SK-N-SH (cell line): ENCODE measurements at regions not wholly inside any gene's neighbourhood (a gene's known extent, or its start where the extent isn't known, plus 50 kb on each side); places are given as distances from the start of the nearest gene placed in this dataset.

Source experiments
- CTCF ChIA-PET: fragments of 300-600, 350-600 bp; formaldehyde crosslinking; extraction: SDS; loops from one replicate; lab custom pipeline; 2021; lab: Yijun Ruan, JAX
- POLR2A ChIA-PET: fragments of 350-600 bp; sonication (Branson Sonifier 250); formaldehyde crosslinking; extraction: SDS; loops from one replicate; lab custom pipeline; 2020; ENCODE audit warnings: antibody characterized with exemption, inconsistent platforms; lab: Yijun Ruan, JAX
- DNase-seq: peaks from one replicate; pipeline ENCODE4 v3.0.0; 2012
- H2AFZ ChIP-seq: fragments of 200-600 bp; sonication (generic); 2 replicates; pipeline ENCODE4 v1.8.1; 2016; ENCODE audit warnings: antibody characterized with exemption, mild to moderate bottlenecking, low read depth
- H3F3A ChIP-seq: fragments of 200-600 bp; sonication (generic); replicated peaks from 2 replicates; pipeline ENCODE3; 2016; ENCODE audit warnings: antibody characterized with exemption, mild to moderate bottlenecking; ENCODE audit not compliant: insufficient read depth
- H3K27ac ChIP-seq, 2 experiments: fragments of 200-500 bp in 1 of 2; fragments of 200-600 bp in 1 of 2; sonication (Bioruptor generic) in 1 of 2; sonication (generic), shearing (Covaris generic) in 1 of 2; 2 replicates each; pipeline versions ENCODE4 v1.5.1 to v1.6.1; 2014 to 2016; ENCODE audit warnings: low read depth in 2 of 2, inconsistent platforms in 1 of 2, low read length in 1 of 2, mild to moderate bottlenecking in 1 of 2, mixed read lengths in 1 of 2
- H3K27me3 ChIP-seq: fragments of 200-600 bp; sonication (generic), shearing (Covaris generic); 2 replicates; pipeline ENCODE4 v1.6.1; 2016; ENCODE audit warnings: mixed run types; ENCODE audit not compliant: insufficient read depth
- H3K36me3 ChIP-seq, 2 experiments: fragments of 200-500 bp in 1 of 2; fragments of 200-600 bp in 1 of 2; sonication (Bioruptor generic) in 1 of 2; sonication (generic) in 1 of 2; replicated peaks in 1 of 2; 2 replicates each; pipeline versions ENCODE3 to v1.5.1; 2014 to 2016; ENCODE audit warnings: low read length in 1 of 2, mild to moderate bottlenecking in 1 of 2; ENCODE audit not compliant: insufficient read depth in 2 of 2, control insufficient read depth in 1 of 2
- H3K4me1 ChIP-seq, 2 experiments: fragments of 200-500 bp in 1 of 2; fragments of 200-600 bp in 1 of 2; sonication (Bioruptor generic) in 1 of 2; sonication (generic), shearing (Covaris generic) in 1 of 2; 2 replicates each; pipeline versions ENCODE4 v1.5.1 to v1.6.1; 2014 to 2016; ENCODE audit warnings: low read depth in 1 of 2, low read length in 1 of 2, mixed run types in 1 of 2; ENCODE audit not compliant: insufficient read depth in 2 of 2, control insufficient read depth in 1 of 2
- H3K4me2 ChIP-seq: fragments of 200-600 bp; sonication (generic), shearing (Covaris generic); 2 replicates; pipeline ENCODE4 v1.6.1; 2017; ENCODE audit warnings: mixed run types
- H3K4me3 ChIP-seq, 2 experiments: fragments of 200-500 bp in 1 of 2; fragments of 200-600 bp in 1 of 2; sonication (Bioruptor generic) in 1 of 2; sonication (generic), shearing (Covaris generic) in 1 of 2; 2 replicates each; pipeline versions ENCODE4 v1.5.1 to v1.8.1; 2014 to 2016; ENCODE audit warnings: low read depth in 2 of 2, inconsistent platforms in 1 of 2, low read length in 1 of 2, mild to moderate bottlenecking in 1 of 2, mixed read lengths in 1 of 2, moderate library complexity in 1 of 2
- H3K79me2 ChIP-seq: fragments of 200-600 bp; sonication (generic); 2 replicates; pipeline ENCODE4 v1.8.1; 2017; ENCODE audit warnings: mild to moderate bottlenecking; ENCODE audit not compliant: insufficient read depth
- H3K9ac ChIP-seq: fragments of 200-600 bp; sonication (generic); 2 replicates; pipeline ENCODE4 v1.6.1; 2017; ENCODE audit warnings: mixed run types
- H3K9me2 ChIP-seq: fragments of 200-600 bp; sonication (generic); 2 replicates; pipeline ENCODE4 v1.6.1; 2017; ENCODE audit warnings: mixed run types
- H3K9me3 ChIP-seq: fragments of 200-600 bp; sonication (generic); 2 replicates; pipeline ENCODE4 v1.6.1; 2017; ENCODE audit warnings: mixed run types, mild to moderate bottlenecking, moderate library complexity
- H4K20me1 ChIP-seq: fragments of 200-600 bp; sonication (generic); 2 replicates; pipeline ENCODE4 v1.6.1; 2017; ENCODE audit warnings: mild to moderate bottlenecking, mixed run types; ENCODE audit not compliant: insufficient read depth
- ELF1 ChIP-seq: IDR thresholded peaks from 2 replicates; pipeline ENCODE4 v1.4.0; 2012
- EP300 ChIP-seq, 2 experiments: IDR thresholded peaks; 2 replicates each; pipeline versions ENCODE4 v1.4.0 to v1.6.1; 2012; ENCODE audit warnings: borderline replicate concordance in 1 of 2, low read depth in 1 of 2, low read length in 1 of 2
- FOSL2 ChIP-seq: IDR thresholded peaks from 2 replicates; pipeline ENCODE4 v1.4.0; 2012; ENCODE audit warnings: low read depth, mild to moderate bottlenecking, moderate library complexity, borderline replicate concordance
- FOXJ3 ChIP-seq: sonication (generic); formaldehyde crosslinking; IDR thresholded peaks from 2 replicates; pipeline ENCODE4 v1.5.1; 2020; ENCODE audit warnings: mild to moderate bottlenecking, missing genetic modification reagents
- MEF2A ChIP-seq: IDR thresholded peaks from 2 replicates; pipeline ENCODE4 v1.4.0; 2012; ENCODE audit warnings: low read depth, borderline replicate concordance
- NRF1 ChIP-seq: IDR thresholded peaks from 2 replicates; pipeline ENCODE4 v1.6.1; 2012; ENCODE audit warnings: low read depth, mild to moderate bottlenecking, low read length
- RAD21 ChIP-seq: IDR thresholded peaks from 2 replicates; pipeline ENCODE4 v1.6.1; 2012; ENCODE audit warnings: mild to moderate bottlenecking, low read length
- RCOR1 ChIP-seq: fragments of 150-350 bp; IDR thresholded peaks from 2 replicates; pipeline ENCODE4 v1.6.1; 2017; ENCODE audit warnings: antibody characterized with exemption, low read length
- RFX5 ChIP-seq: IDR thresholded peaks from 2 replicates; pipeline ENCODE4 v1.6.1; 2012; ENCODE audit warnings: mild to moderate bottlenecking, improper control_type of control experiment, low read length
- RXRA ChIP-seq: IDR thresholded peaks from 2 replicates; pipeline ENCODE4 v1.4.0; 2012; ENCODE audit warnings: low read depth, mild to moderate bottlenecking, borderline replicate concordance
- SIN3A ChIP-seq: IDR thresholded peaks from 2 replicates; pipeline ENCODE4 v1.6.1; 2012; ENCODE audit warnings: low read depth, mild to moderate bottlenecking, low read length, moderate library complexity, borderline replicate concordance
- SMC3 ChIP-seq: IDR thresholded peaks from 2 replicates; pipeline ENCODE4 v1.6.1; 2012; ENCODE audit warnings: low read depth, low read length, improper control_type of control experiment
- TEAD4 ChIP-seq: IDR thresholded peaks from 2 replicates; pipeline ENCODE4 v1.4.0; 2012; ENCODE audit warnings: mild to moderate bottlenecking, borderline replicate concordance; ENCODE audit not compliant: insufficient read depth
- WGBS: methylation state at CpG from one replicate; pipeline ENCODE4 v1.1.6; 2017; ENCODE audit warnings: low lambda C conversion rate; 5-methylcytosine and 5-hydroxymethylcytosine counted together
- TF ChIP-seq, protein P1 (sequence below): IDR thresholded peaks from 2 replicates; pipeline ENCODE4 v1.6.1; 2012; ENCODE audit warnings: mild to moderate bottlenecking, low read depth, low read length, moderate library complexity
- TF ChIP-seq, protein P2 (sequence below): fragments of 150-350 bp; IDR thresholded peaks from 2 replicates; pipeline ENCODE4 v1.6.1; 2016; ENCODE audit warnings: mild to moderate bottlenecking, low read depth, low read length
- TF ChIP-seq, protein P3 (sequence below): fragments of 200-600 bp; sonication (generic); IDR thresholded peaks from 2 replicates; pipeline ENCODE4 v1.6.1; 2017; ENCODE audit warnings: antibody characterized with exemption, mild to moderate bottlenecking, moderate library complexity
- TF ChIP-seq, protein P4 (sequence below): IDR thresholded peaks from 2 replicates; pipeline ENCODE4 v1.4.0; 2012; ENCODE audit warnings: low read depth, borderline replicate concordance

DNA sequence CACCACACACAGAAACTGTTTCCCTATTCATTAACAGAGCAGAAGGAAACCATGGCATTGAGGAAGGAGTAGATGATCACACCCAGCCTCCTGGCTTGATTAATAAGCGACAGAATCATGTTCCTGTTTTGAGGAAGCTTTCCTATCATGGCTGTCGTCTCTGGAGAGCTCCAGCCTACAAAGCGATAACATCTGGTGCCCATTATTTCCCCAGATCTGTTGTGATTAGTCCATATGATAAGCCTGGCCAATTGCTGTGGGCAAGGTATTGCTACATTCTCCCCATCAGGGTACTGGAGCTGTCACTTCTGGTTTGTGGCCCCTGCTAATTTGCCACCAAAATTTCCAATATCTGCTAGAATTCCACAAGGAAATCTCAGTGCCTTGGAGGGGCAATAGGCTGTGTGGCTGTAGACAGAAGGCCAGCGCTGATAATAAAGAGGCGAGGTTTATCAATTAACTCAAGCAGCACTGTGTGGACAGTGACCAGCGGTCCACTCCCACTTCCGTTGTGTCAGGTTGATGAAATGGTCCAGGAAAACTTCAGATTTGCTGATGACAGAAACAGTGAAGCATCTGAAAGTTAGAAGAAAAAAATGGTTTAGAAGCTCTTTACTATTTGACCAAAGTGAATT lies 66.4 kb downstream of the OLIG3 start (continued):
- TF ChIP-seq, protein P1, sequence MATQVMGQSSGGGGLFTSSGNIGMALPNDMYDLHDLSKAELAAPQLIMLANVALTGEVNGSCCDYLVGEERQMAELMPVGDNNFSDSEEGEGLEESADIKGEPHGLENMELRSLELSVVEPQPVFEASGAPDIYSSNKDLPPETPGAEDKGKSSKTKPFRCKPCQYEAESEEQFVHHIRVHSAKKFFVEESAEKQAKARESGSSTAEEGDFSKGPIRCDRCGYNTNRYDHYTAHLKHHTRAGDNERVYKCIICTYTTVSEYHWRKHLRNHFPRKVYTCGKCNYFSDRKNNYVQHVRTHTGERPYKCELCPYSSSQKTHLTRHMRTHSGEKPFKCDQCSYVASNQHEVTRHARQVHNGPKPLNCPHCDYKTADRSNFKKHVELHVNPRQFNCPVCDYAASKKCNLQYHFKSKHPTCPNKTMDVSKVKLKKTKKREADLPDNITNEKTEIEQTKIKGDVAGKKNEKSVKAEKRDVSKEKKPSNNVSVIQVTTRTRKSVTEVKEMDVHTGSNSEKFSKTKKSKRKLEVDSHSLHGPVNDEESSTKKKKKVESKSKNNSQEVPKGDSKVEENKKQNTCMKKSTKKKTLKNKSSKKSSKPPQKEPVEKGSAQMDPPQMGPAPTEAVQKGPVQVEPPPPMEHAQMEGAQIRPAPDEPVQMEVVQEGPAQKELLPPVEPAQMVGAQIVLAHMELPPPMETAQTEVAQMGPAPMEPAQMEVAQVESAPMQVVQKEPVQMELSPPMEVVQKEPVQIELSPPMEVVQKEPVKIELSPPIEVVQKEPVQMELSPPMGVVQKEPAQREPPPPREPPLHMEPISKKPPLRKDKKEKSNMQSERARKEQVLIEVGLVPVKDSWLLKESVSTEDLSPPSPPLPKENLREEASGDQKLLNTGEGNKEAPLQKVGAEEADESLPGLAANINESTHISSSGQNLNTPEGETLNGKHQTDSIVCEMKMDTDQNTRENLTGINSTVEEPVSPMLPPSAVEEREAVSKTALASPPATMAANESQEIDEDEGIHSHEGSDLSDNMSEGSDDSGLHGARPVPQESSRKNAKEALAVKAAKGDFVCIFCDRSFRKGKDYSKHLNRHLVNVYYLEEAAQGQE = no peak

DNA sequence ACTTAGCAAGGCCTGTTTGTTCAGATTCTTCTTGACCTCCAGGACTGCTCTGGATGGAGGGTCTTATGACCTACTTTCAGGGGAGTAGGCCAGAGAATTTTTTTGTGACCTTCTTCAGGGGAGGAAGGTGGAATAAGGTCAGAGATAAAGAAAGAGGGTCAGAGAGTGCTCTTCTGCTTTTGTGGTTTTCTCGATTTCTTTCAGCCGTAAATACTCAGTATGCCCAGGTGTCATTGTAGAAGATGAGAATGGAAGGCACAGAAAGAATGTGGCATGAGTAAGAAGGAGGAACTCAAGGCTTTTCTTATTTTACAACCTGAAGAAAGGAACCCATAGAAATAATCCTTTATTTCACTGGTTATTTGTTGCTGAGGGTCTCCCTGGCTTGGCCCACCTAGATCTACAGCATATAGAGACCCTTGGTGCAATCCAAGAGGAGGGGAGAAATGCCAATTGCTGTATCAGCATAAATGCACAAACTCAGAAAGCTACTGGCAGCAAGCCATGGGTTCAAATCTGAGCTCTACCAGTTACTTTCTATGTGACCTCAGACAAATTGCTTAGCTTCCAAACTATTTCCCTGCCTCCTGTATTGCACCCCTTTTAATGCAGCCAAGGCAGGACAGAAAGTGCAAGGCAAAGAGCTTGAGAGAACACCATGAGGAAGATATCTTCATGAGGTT lies 68.0 kb downstream of the OLIG3 start:
- Histone ChIP-seq H2AFZ (no peak overlapping the region), H3K4me3 (no peak overlapping the region), H3K27ac (no peak overlapping the region), H3K9me3 (no peaks in the 10 kb centered on the region), H3K27me3 (no peaks in the 10 kb centered on the region), H3K9ac (no peak overlapping the region), H3K4me1 (peaks cover 0 to 7% of the 10 kb centered on the region in 2 experiments; a peak in 2 of 4 replicates), H3K4me2 (no peak overlapping the region), H3K9me2 (no peaks in the 10 kb centered on the region), H3F3A (no peaks in the 10 kb centered on the region), H3K36me3 (no peaks in the 10 kb centered on the region), H3K79me2 (no peaks in the 10 kb centered on the region), H4K20me1 (no peaks in the 10 kb centered on the region)
- 19% methylated on average over 2 of the region's 2 CpGs for WGBS
- no peak for TF ChIP-seq SMC3
- no peak for TF ChIP-seq FOXJ3
- no peak for TF ChIP-seq RFX5
- no peak for TF ChIP-seq RCOR1
- TF ChIP-seq RXRA = no peak
- no peak for TF ChIP-seq SIN3A
- TF ChIP-seq, protein P2, sequence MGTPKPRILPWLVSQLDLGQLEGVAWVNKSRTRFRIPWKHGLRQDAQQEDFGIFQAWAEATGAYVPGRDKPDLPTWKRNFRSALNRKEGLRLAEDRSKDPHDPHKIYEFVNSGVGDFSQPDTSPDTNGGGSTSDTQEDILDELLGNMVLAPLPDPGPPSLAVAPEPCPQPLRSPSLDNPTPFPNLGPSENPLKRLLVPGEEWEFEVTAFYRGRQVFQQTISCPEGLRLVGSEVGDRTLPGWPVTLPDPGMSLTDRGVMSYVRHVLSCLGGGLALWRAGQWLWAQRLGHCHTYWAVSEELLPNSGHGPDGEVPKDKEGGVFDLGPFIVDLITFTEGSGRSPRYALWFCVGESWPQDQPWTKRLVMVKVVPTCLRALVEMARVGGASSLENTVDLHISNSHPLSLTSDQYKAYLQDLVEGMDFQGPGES = no peak
- no peak for DNase-seq
- ChIA-PET CTCF (interaction anchor here (1.1 kb wide), 1 partner anchor 9 kb away, joined by 4 read pairs; no protein-coding TSS in a partner anchor), POLR2A (no interaction called here)

DNA sequence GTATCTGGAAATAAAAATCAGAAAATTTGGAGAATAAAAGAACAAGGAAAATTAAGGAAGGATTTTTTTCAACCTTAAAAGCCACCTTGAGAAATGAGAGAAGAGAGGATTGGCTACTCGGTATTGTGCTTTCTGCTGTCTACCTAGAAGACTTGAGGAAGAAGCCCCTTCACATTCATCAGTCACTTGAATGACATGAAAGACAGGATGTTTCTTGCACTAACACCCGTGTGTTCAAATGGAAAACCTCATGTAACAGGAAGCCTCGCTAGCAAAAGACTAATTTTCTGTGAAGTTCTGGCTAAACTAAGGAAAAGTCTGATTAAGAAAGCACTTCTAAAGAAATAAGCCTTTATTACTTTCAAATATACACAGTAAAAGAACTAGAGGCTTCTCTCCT lies 69.9 kb downstream of the OLIG3 start:
- Histone ChIP-seq H2AFZ (no peak overlapping the region), H3F3A (no peaks in the 10 kb centered on the region), H3K27me3 (no peaks in the 10 kb centered on the region), H3K9me3 (no peaks in the 10 kb centered on the region), H3K9me2 (no peaks in the 10 kb centered on the region), H3K4me1 (peaks cover 0 to 7% of the 10 kb centered on the region in 2 experiments; a peak in 2 of 4 replicates), H3K4me2 (no peak overlapping the region), H3K27ac (no peak overlapping the region), H3K9ac (no peak overlapping the region), H3K36me3 (no peaks in the 10 kb centered on the region), H3K4me3 (no peak overlapping the region), H3K79me2 (no peaks in the 10 kb centered on the region), H4K20me1 (no peaks in the 10 kb centered on the region)
- ChIA-PET CTCF (no interaction called here), POLR2A (no interaction called here)
- 13% methylated on average over 3 of the region's 3 CpGs for WGBS
- no peak for DNase-seq
- TF ChIP-seq ELF1 = no peak
- TF ChIP-seq FOSL2 = no peak
- TF ChIP-seq RAD21 = no peak
- no peak for TF ChIP-seq SIN3A
- no peak for TF ChIP-seq EP300 (IDR thresholded peaks at IDR 0.05; ENCODE audit: borderline replicate concordance in 1 of 2, low read depth in 1 of 2, low read length in 1 of 2)
- TF ChIP-seq, protein P3, sequence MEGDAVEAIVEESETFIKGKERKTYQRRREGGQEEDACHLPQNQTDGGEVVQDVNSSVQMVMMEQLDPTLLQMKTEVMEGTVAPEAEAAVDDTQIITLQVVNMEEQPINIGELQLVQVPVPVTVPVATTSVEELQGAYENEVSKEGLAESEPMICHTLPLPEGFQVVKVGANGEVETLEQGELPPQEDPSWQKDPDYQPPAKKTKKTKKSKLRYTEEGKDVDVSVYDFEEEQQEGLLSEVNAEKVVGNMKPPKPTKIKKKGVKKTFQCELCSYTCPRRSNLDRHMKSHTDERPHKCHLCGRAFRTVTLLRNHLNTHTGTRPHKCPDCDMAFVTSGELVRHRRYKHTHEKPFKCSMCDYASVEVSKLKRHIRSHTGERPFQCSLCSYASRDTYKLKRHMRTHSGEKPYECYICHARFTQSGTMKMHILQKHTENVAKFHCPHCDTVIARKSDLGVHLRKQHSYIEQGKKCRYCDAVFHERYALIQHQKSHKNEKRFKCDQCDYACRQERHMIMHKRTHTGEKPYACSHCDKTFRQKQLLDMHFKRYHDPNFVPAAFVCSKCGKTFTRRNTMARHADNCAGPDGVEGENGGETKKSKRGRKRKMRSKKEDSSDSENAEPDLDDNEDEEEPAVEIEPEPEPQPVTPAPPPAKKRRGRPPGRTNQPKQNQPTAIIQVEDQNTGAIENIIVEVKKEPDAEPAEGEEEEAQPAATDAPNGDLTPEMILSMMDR = no peak
- no peak for TF ChIP-seq TEAD4
- TF ChIP-seq, protein P4, sequence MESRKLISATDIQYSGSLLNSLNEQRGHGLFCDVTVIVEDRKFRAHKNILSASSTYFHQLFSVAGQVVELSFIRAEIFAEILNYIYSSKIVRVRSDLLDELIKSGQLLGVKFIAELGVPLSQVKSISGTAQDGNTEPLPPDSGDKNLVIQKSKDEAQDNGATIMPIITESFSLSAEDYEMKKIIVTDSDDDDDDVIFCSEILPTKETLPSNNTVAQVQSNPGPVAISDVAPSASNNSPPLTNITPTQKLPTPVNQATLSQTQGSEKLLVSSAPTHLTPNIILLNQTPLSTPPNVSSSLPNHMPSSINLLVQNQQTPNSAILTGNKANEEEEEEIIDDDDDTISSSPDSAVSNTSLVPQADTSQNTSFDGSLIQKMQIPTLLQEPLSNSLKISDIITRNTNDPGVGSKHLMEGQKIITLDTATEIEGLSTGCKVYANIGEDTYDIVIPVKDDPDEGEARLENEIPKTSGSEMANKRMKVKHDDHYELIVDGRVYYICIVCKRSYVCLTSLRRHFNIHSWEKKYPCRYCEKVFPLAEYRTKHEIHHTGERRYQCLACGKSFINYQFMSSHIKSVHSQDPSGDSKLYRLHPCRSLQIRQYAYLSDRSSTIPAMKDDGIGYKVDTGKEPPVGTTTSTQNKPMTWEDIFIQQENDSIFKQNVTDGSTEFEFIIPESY = no peak
- no peak for TF ChIP-seq MEF2A
- no peak for TF ChIP-seq NRF1
